IPS-18a (cell line): ENCODE measurements at regions not wholly inside any gene's neighbourhood (a gene's known extent, or its start where the extent isn't known, plus 50 kb on each side); places are given as distances from the start of the nearest gene placed in this dataset.

ENCODE experiments used
- H3K27ac ChIP-seq: one replicate; pipeline ENCODE4 v1.5.1; 2013; ENCODE audit warnings: low read length
- H3K27me3 ChIP-seq: one replicate; pipeline ENCODE4 v1.6.1; 2013; ENCODE audit warnings: mild to moderate bottlenecking, low read length; ENCODE audit not compliant: control insufficient read depth, insufficient read depth
- H3K36me3 ChIP-seq: one replicate; pipeline ENCODE4 v1.6.1; 2013; ENCODE audit warnings: low read depth, low read length; ENCODE audit not compliant: control insufficient read depth
- H3K4me1 ChIP-seq: one replicate; pipeline ENCODE4 v1.6.1; 2013; ENCODE audit warnings: low read depth, low read length; ENCODE audit not compliant: control insufficient read depth
- H3K4me3 ChIP-seq: one replicate; pipeline ENCODE4 v1.5.1; 2013; ENCODE audit warnings: low read length
- H3K9ac ChIP-seq: one replicate; pipeline ENCODE4 v1.6.1; 2013; ENCODE audit warnings: mild to moderate bottlenecking, low read length, moderate library complexity
- H3K9me3 ChIP-seq: one replicate; pipeline ENCODE4 v1.6.1; 2013; ENCODE audit warnings: low read depth, low read length; ENCODE audit not compliant: control insufficient read depth

- no peaks in the 10 kb centered on the region for H3K9me3 ChIP-seq
- H3K9ac ChIP-seq = no peak overlapping the region
- H3K4me3 ChIP-seq = no peak overlapping the region
- H3K27me3 ChIP-seq = no peaks in the 10 kb centered on the region
- no peak overlapping the region for H3K27ac ChIP-seq
- peaks cover 9% of the 10 kb centered on the region for H3K4me1 ChIP-seq
- H3K36me3 ChIP-seq = no peaks in the 10 kb centered on the region
Observed at GRCh38 chr20:53880108-53880641, 190.2 kb downstream of the BCAS1 start.

- H3K9me3 ChIP-seq = no peaks in the 10 kb centered on the region
- no peak overlapping the region for H3K9ac ChIP-seq
- H3K4me3 ChIP-seq = no peak overlapping the region
- peaks cover 9% of the 10 kb centered on the region for H3K4me1 ChIP-seq
- H3K27me3 ChIP-seq = no peaks in the 10 kb centered on the region
- H3K27ac ChIP-seq = no peak overlapping the region
- H3K36me3 ChIP-seq = no peaks in the 10 kb centered on the region
Observed at GRCh38 chr20:53879048-53879684, 191.2 kb downstream of the BCAS1 start.

GRCh38 chr20:53878262-53879047, 191.9 kb downstream of the BCAS1 start:
- no peak overlapping the region for H3K4me3 ChIP-seq
- H3K9me3 ChIP-seq = no peaks in the 10 kb centered on the region
- H3K27ac ChIP-seq = no peak overlapping the region
- H3K4me1 ChIP-seq = peaks cover 10% of the 10 kb centered on the region
- no peak overlapping the region for H3K9ac ChIP-seq
- no peaks in the 10 kb centered on the region for H3K36me3 ChIP-seq
- no peaks in the 10 kb centered on the region for H3K27me3 ChIP-seq

- Histone ChIP-seq H3K27me3 (no peaks in the 10 kb centered on the region), H3K4me3 (no peak overlapping the region), H3K9me3 (no peaks in the 10 kb centered on the region), H3K9ac (no peak overlapping the region), H3K36me3 (no peaks in the 10 kb centered on the region), H3K4me1 (peaks cover 25% of the 10 kb centered on the region), H3K27ac (no peak overlapping the region)
Observed at GRCh38 chr20:53876956-53877355, 193.4 kb downstream of the BCAS1 start.

- no peaks in the 10 kb centered on the region for H3K27me3 ChIP-seq
- H3K9me3 ChIP-seq = no peaks in the 10 kb centered on the region
- peaks cover 29% of the 10 kb centered on the region for H3K4me1 ChIP-seq
- H3K36me3 ChIP-seq = no peaks in the 10 kb centered on the region
- H3K4me3 ChIP-seq = no peak overlapping the region
- H3K27ac ChIP-seq = no peak overlapping the region
- no peak overlapping the region for H3K9ac ChIP-seq
Observed at GRCh38 chr20:53876470-53876869, 193.9 kb downstream of the BCAS1 start.

- H3K27ac ChIP-seq = no peak overlapping the region
- no peaks in the 10 kb centered on the region for H3K36me3 ChIP-seq
- H3K4me1 ChIP-seq = peaks cover 31% of the 10 kb centered on the region
- no peak overlapping the region for H3K4me3 ChIP-seq
- H3K9ac ChIP-seq = no peak overlapping the region
- H3K27me3 ChIP-seq = no peaks in the 10 kb centered on the region
- H3K9me3 ChIP-seq = no peaks in the 10 kb centered on the region
Observed at GRCh38 chr20:53875452-53875851, 194.9 kb downstream of the BCAS1 start.

GRCh38 chr20:53874706-53875105, 195.7 kb downstream of the BCAS1 start:
- Histone ChIP-seq H3K4me3 (no peak overlapping the region), H3K27me3 (no peaks in the 10 kb centered on the region), H3K36me3 (no peaks in the 10 kb centered on the region), H3K4me1 (peaks cover 36% of the 10 kb centered on the region), H3K9me3 (no peaks in the 10 kb centered on the region), H3K9ac (no peak overlapping the region), H3K27ac (no peak overlapping the region)

- H3K36me3 ChIP-seq = no peaks in the 10 kb centered on the region
- H3K27me3 ChIP-seq = no peaks in the 10 kb centered on the region
- H3K9ac ChIP-seq = no peak overlapping the region
- no peak overlapping the region for H3K4me3 ChIP-seq
- H3K9me3 ChIP-seq = no peaks in the 10 kb centered on the region
- H3K4me1 ChIP-seq = peaks cover 40% of the 10 kb centered on the region
- no peak overlapping the region for H3K27ac ChIP-seq
Observed at GRCh38 chr20:53874104-53874503, 196.3 kb downstream of the BCAS1 start.

GRCh38 chr20:53873230-53873604, 197.2 kb downstream of the BCAS1 start:
- no peak overlapping the region for H3K27ac ChIP-seq
- H3K9ac ChIP-seq = no peak overlapping the region
- H3K9me3 ChIP-seq = no peaks in the 10 kb centered on the region
- H3K36me3 ChIP-seq = no peaks in the 10 kb centered on the region
- H3K27me3 ChIP-seq = no peaks in the 10 kb centered on the region
- peaks cover 40% of the 10 kb centered on the region for H3K4me1 ChIP-seq
- H3K4me3 ChIP-seq = no peak overlapping the region

GRCh38 chr20:53872561-53873229, 197.7 kb downstream of the BCAS1 start:
- H3K4me1 ChIP-seq = peaks cover 45% of the 10 kb centered on the region
- no peak overlapping the region for H3K9ac ChIP-seq

GRCh38 chr20:53872081-53872541, 198.3 kb downstream of the BCAS1 start:
- Histone ChIP-seq H3K27me3 (no peaks in the 10 kb centered on the region), H3K9me3 (no peaks in the 10 kb centered on the region), H3K4me1 (peaks cover 47% of the 10 kb centered on the region), H3K4me3 (no peak overlapping the region), H3K27ac (no peak overlapping the region), H3K9ac (no peak overlapping the region), H3K36me3 (no peaks in the 10 kb centered on the region)

More at GRCh38 chr20:53872561-53873229, 197.7 kb downstream of the BCAS1 start:
- no peak overlapping the region for H3K4me3 ChIP-seq
- H3K27me3 ChIP-seq = no peaks in the 10 kb centered on the region
- H3K36me3 ChIP-seq = no peaks in the 10 kb centered on the region
- no peaks in the 10 kb centered on the region for H3K9me3 ChIP-seq
- H3K27ac ChIP-seq = no peak overlapping the region
